GM19395 (cell line): ENCODE measurements at regions not wholly inside any gene's neighbourhood (a gene's known extent, or its start where the extent isn't known, plus 50 kb on each side); places are given as distances from the start of the nearest gene placed in this dataset.

Experiments
- ATAC-seq: cut with Tn5 transposase; IDR thresholded peaks from one replicate; pipeline ENCODE4 v1.9.1; 2021; ENCODE audit warnings: mild to moderate bottlenecking, moderate library complexity; ENCODE audit not compliant: unreplicated experiment

- no peak for ATAC-seq
These were observed 258.3 kb upstream of the ZPLD1 start for GRCh38 chr3:102176333-102177050.

GRCh38 chr3:102177075-102177755, 257.6 kb upstream of the ZPLD1 start:
- ATAC-seq: no peak

GRCh38 chr3:102178817-102179216, 256.0 kb upstream of the ZPLD1 start:
- no peak for ATAC-seq

GRCh38 chr3:102179326-102180177, 255.3 kb upstream of the ZPLD1 start:
- ATAC-seq: peak; percentile 77

- peak; percentile 55 for ATAC-seq
These were observed 254.4 kb upstream of the ZPLD1 start for GRCh38 chr3:102180280-102180931.

- no peak for ATAC-seq
These were observed 253.5 kb upstream of the ZPLD1 start for GRCh38 chr3:102181175-102181920.

- no peak for ATAC-seq
These were observed 252.7 kb upstream of the ZPLD1 start for GRCh38 chr3:102182162-102182561.

- ATAC-seq: no peak
These were observed 251.6 kb upstream of the ZPLD1 start for GRCh38 chr3:102183186-102183585.

GRCh38 chr3:102183623-102184022, 251.2 kb upstream of the ZPLD1 start:
- ATAC-seq: no peak

- no peak for ATAC-seq
These were observed 245.3 kb upstream of the ZPLD1 start for GRCh38 chr3:102189541-102189940.

GRCh38 chr3:102189956-102190723, 244.7 kb upstream of the ZPLD1 start:
- ATAC-seq: no peak

- no peak for ATAC-seq
These were observed 242.2 kb upstream of the ZPLD1 start for GRCh38 chr3:102192575-102192974.

- no peak for ATAC-seq
These were observed 241.6 kb upstream of the ZPLD1 start for GRCh38 chr3:102193255-102193654.

- ATAC-seq: no peak
These were observed 240.8 kb upstream of the ZPLD1 start for GRCh38 chr3:102194001-102194400.

GRCh38 chr3:102194760-102195159, 240.1 kb upstream of the ZPLD1 start:
- ATAC-seq: no peak

GRCh38 chr3:102195198-102195948, 239.4 kb upstream of the ZPLD1 start:
- no peak for ATAC-seq

- no peak for ATAC-seq
These were observed 234.7 kb upstream of the ZPLD1 start for GRCh38 chr3:102200126-102200525.

GRCh38 chr3:102200560-102200959, 234.3 kb upstream of the ZPLD1 start:
- ATAC-seq: no peak

GRCh38 chr3:102205647-102206046, 229.2 kb upstream of the ZPLD1 start:
- no peak for ATAC-seq
